ENCODE measurements at regions not wholly inside any gene's neighbourhood (a gene's known extent, or its start where the extent isn't known, plus 50 kb on each side); places are given as distances from the start of the nearest gene placed in this dataset.
"Not testable (repeated sequence)": the region's sequence is repeated elsewhere in the genome, so short reads cannot be mapped to it uniquely, and the experiment has no call there.

- Mint-ChIP-seq H3K4me1 (no peaks in the 10 kb centered on the region), H3K27me3 (peaks cover 31% of the 10 kb centered on the region), H3K27ac (no peak overlapping the region), H3K9me3 (peaks cover 3% of the 10 kb centered on the region), H3K4me3 (no peak overlapping the region), H3K36me3 (no peaks in the 10 kb centered on the region)
- no peak for ATAC-seq
Measured at GRCh38 chr6:4482461-4482860, 293.7 kb upstream of the CDYL start.

GRCh38 chr6:4480788-4481735 lies 295.1 kb upstream of the CDYL start:
- ATAC-seq, result no peak
- Mint-ChIP-seq H3K9me3 (no peaks in the 10 kb centered on the region), H3K27ac (no peak overlapping the region), H3K4me1 (no peaks in the 10 kb centered on the region), H3K27me3 (peaks cover 31% of the 10 kb centered on the region), H3K4me3 (no peak overlapping the region), H3K36me3 (no peaks in the 10 kb centered on the region)

DNA sequence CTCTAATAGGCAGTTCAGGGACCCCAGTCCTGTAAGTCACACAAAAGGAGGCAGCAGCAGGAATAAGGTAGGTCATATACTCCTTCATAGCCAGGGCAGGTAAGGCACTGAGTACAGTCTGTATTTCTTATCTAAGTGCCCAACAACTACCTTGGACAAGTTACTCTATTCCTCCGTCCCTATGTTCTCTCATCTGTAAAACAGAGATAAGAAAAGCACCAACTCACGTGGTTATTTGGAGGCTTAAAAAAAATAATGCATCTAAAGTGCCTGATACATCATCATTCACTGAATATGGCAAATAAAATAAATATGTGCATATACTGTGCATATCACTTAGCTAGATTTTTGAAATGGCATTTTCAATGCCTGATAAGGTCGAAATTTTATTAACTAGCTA lies 298.1 kb upstream of the CDYL start:
- Mint-ChIP-seq H3K9me3 (peaks cover 3% of the 10 kb centered on the region), H3K4me1 (peaks cover 9% of the 10 kb centered on the region), H3K27ac (no peak overlapping the region), H3K27me3 (peaks cover 31% of the 10 kb centered on the region), H3K36me3 (peaks cover 1% of the 10 kb centered on the region), H3K4me3 (no peak overlapping the region)
- ATAC-seq, result no peak

DNA sequence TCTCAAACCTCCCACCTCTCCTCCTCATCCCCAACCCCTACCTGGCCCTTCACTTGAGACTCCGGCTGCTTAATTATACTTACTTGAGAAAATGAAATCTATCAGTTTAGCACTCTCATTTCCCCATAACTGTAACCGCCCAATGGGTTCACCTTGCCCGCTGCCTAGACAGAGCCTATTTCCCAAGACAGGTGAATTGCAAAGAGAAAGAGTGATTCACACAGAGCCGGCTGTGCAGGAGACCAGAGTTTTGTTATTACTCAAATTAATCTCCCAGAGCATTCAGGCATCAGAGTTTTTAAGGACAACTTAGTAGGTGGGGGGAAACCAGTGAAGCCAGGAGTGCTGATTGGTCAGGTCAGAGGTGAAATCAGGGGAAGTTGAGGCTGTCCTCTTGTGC lies 301.4 kb upstream of the CDYL start:
- Mint-ChIP-seq H3K4me3 (no peak overlapping the region), H3K27ac (no peak overlapping the region), H3K4me1 (peaks cover 9% of the 10 kb centered on the region), H3K36me3 (peaks cover 7% of the 10 kb centered on the region), H3K27me3 (peaks cover 7% of the 10 kb centered on the region), H3K9me3 (peaks cover 21% of the 10 kb centered on the region)
- peak; percentile 73 for ATAC-seq

- Mint-ChIP-seq H3K4me3 (no peak overlapping the region), H3K4me1 (peaks cover 9% of the 10 kb centered on the region), H3K27ac (no peak overlapping the region), H3K27me3 (peaks cover 7% of the 10 kb centered on the region), H3K36me3 (peaks cover 7% of the 10 kb centered on the region), H3K9me3 (peaks cover 21% of the 10 kb centered on the region)
- ATAC-seq, result no peak
Measured at GRCh38 chr6:4472969-4473642, 303.1 kb upstream of the CDYL start.

DNA sequence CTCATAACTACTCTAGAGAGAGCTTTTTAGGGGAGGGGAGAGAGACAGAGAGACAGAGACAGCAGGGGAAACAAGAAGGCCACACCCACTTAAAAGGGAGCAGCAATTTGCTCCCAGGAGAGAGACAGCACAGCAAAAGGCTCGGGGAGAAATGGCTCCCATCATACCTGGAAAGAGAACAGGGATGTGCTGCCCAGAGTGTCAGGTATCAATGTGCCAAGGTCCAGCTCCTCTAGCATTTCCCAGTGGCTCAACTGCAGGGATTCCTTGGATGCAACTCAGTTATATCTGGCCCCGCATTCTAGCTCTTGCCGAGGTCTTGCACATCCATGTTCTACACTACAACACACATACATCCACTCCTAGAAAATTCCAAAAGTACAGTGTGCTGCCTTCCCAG lies 304.0 kb upstream of the CDYL start:
- no peak overlapping the region for H3K4me3 Mint-ChIP-seq
- ATAC-seq, result no peak

GRCh38 chr6:4471515-4471914 lies 304.7 kb upstream of the CDYL start:
- ATAC-seq, H3K4me3 Mint-ChIP-seq, H3K36me3 Mint-ChIP-seq, H3K27ac Mint-ChIP-seq, H3K4me1 Mint-ChIP-seq: not testable (repeated sequence)
- Mint-ChIP-seq H3K9me3 (peaks cover 21% of the 10 kb centered on the region), H3K27me3 (peaks cover 19% of the 10 kb centered on the region)

More for the DNA sequence above, 304.0 kb upstream of the CDYL start:
- H3K4me1 Mint-ChIP-seq, result peaks cover 9% of the 10 kb centered on the region
- H3K36me3 Mint-ChIP-seq, result peaks cover 7% of the 10 kb centered on the region
- H3K27me3 Mint-ChIP-seq, result peaks cover 12% of the 10 kb centered on the region
- no peak overlapping the region for H3K27ac Mint-ChIP-seq
- peaks cover 21% of the 10 kb centered on the region for H3K9me3 Mint-ChIP-seq

DNA sequence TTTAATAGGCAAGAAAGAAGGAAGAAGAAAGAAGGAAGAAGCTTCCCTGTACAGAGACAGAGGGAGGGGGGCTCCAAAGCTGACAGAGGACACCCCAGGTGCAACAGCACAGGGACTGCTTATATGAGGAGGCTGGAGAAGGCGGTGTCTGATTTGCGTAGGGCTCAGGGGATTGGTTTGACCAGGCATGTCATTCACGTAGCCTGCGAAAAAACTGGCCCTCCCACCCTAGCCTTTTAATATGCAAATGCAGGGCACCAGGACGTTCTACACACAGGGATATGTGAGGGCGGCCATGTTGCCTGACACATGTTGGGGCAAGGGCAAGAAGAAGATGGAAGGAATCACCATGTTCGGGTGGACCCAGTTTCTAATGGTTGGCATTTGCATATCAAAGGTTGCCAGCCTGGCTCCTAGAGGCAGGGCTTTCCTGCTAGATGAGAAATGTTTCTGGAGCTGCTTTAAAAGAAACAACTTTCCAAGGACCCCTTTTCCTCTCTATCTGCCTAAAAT lies 305.4 kb upstream of the CDYL start:
- H3K9me3 Mint-ChIP-seq, result peaks cover 21% of the 10 kb centered on the region
- peaks cover 7% of the 10 kb centered on the region for H3K36me3 Mint-ChIP-seq
- H3K27ac Mint-ChIP-seq, result no peak overlapping the region
- peaks cover 9% of the 10 kb centered on the region for H3K4me1 Mint-ChIP-seq
- H3K4me3 Mint-ChIP-seq, result no peak overlapping the region
- no peak for ATAC-seq
- H3K27me3 Mint-ChIP-seq, result peaks cover 22% of the 10 kb centered on the region

DNA sequence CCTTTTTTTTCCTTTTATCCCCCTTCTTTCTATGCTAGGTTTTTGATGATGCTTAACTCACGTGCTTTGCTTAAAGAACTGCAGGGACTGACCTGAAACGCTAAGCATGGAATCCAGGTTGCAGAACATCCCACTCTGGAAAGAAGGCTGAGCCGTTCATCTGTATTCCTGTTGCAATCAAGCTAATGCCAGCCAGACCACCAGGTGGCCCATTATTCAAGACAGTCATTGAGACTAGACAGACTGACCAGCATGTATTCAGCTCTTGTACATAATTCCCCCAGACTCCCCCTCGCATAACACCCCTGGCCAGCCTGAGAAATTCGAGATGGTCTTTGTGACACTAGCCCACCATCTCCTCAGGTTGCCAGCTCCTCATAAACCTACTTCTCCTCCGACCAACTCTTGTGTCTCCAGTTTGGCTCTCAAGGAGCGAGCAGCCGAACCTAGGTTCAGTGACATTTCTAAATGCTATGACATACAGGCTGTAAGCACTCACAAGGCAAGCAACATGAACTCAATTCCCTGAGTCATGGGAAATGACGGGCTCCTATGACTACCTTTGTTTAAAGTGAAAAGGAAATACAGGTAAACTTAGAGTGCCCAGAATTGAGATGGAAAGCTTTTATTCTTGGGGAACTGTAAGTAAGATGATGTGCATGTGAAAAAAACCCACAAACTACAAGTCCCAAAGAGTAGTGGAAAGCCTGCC lies 309.3 kb upstream of the CDYL start:
- Mint-ChIP-seq H3K36me3 (no peaks in the 10 kb centered on the region), H3K9me3 (peaks cover 10% of the 10 kb centered on the region), H3K4me1 (no peaks in the 10 kb centered on the region), H3K27me3 (peaks cover 30% of the 10 kb centered on the region), H3K27ac (no peak overlapping the region), H3K4me3 (no peak overlapping the region)
- ATAC-seq, result no peak

DNA sequence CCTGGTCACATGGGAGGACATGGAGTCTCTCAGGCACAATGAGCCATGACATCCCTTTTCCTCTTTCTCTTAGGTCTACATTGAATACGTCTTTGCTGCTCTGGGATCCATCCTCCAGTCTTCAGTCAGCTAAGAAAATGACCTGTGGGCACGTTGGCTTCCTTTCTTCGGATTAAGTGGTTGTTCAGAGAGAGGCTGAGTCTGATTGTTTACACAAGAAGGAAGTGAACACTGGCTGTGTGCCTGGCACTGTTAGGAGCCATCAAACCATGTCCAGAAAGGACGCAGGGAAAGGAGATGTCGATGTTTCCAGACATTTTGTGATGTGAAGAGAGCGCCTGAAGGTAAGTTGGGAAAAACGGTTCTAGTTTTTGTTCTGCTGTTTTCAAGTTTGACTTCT lies 309.9 kb upstream of the CDYL start:
- Mint-ChIP-seq H3K27me3 (peaks cover 30% of the 10 kb centered on the region), H3K4me1 (no peaks in the 10 kb centered on the region), H3K9me3 (peaks cover 8% of the 10 kb centered on the region), H3K27ac (no peak overlapping the region), H3K4me3 (no peak overlapping the region), H3K36me3 (no peaks in the 10 kb centered on the region)
- no peak for ATAC-seq

DNA sequence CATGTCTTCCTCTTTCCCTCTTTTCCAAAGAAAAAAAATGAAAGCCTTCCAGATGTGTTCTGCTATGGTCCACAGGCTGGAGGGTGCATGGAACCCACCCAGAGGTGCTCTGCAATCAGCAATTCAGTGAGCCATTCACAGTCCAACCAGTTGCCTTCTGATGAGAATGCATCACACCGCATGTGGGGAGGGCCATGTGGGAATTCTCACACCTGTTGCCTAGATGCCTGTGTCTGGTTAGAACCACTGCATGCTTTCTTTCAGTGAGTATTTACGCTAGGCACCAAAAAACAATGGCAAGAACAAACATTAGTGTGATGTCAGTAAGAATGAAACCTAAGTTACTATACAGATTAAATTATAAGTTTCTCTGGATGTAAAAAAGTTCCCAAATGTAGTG lies 311.6 kb upstream of the CDYL start:
- Mint-ChIP-seq H3K27me3 (peaks cover 32% of the 10 kb centered on the region), H3K36me3 (no peaks in the 10 kb centered on the region), H3K9me3 (no peaks in the 10 kb centered on the region), H3K4me1 (no peaks in the 10 kb centered on the region), H3K27ac (no peak overlapping the region), H3K4me3 (no peak overlapping the region)
- no peak for ATAC-seq

DNA sequence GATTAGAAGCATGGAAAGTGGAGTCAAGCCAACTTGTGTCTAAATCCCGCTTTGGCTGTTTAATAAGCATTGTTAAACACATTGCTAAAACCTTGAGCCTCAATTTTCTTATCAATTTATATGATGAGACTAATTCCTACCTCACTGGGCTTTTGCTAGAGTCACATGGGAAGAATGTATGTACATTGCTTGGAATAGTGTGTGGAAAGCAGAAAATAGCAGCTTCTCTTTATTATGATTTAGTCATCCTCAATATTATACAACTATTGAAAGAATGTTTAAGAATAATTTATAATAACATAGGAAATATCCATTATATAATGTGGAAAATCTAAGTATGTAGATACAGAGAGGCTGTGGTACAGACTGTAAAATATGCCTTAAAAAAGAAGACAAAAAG lies 313.0 kb upstream of the CDYL start:
- no peak for ATAC-seq
- H3K4me1 Mint-ChIP-seq, result no peaks in the 10 kb centered on the region
- no peak overlapping the region for H3K4me3 Mint-ChIP-seq
- H3K27ac Mint-ChIP-seq, result no peak overlapping the region
- no peaks in the 10 kb centered on the region for H3K9me3 Mint-ChIP-seq
- no peaks in the 10 kb centered on the region for H3K36me3 Mint-ChIP-seq
- peaks cover 36% of the 10 kb centered on the region for H3K27me3 Mint-ChIP-seq

GRCh38 chr6:4460586-4461475 lies 315.4 kb upstream of the CDYL start:
- Mint-ChIP-seq H3K9me3 (no peaks in the 10 kb centered on the region), H3K36me3 (no peaks in the 10 kb centered on the region), H3K27ac (no peak overlapping the region), H3K4me3 (no peak overlapping the region), H3K27me3 (peaks cover 20% of the 10 kb centered on the region), H3K4me1 (no peaks in the 10 kb centered on the region)
- no peak for ATAC-seq

- no peak overlapping the region for H3K4me3 Mint-ChIP-seq
- no peaks in the 10 kb centered on the region for H3K36me3 Mint-ChIP-seq
- H3K9me3 Mint-ChIP-seq, result no peaks in the 10 kb centered on the region
- ATAC-seq, result no peak
- H3K4me1 Mint-ChIP-seq, result no peaks in the 10 kb centered on the region
- H3K27me3 Mint-ChIP-seq, result peaks cover 20% of the 10 kb centered on the region
- H3K27ac Mint-ChIP-seq, result no peak overlapping the region
Measured at GRCh38 chr6:4459996-4460395, 316.2 kb upstream of the CDYL start.
